ENCODE measurements at regions not wholly inside any gene's neighbourhood (a gene's known extent, or its start where the extent isn't known, plus 50 kb on each side); places are given as distances from the start of the nearest gene placed in this dataset.

DNA sequence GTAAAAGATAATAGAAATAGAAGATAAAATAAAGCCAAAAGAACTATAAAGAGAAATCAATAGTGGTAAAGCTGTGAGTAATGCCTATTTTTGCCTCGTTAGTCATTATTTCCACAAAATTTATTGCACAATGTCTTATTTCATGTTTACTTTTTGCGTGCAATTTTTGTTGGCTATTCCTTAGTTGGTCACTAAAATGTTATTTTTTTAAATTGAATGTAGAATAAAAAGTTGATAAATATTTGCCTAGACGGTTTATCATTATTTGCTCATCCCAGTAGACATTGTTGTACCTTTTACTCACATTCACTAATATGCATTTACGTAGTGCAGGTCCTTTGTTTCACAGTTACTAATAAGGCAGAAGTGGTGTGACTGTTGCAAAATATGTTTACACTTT is 227.8 kb upstream of the BMPER start:
- TF ChIP-seq, protein P1, sequence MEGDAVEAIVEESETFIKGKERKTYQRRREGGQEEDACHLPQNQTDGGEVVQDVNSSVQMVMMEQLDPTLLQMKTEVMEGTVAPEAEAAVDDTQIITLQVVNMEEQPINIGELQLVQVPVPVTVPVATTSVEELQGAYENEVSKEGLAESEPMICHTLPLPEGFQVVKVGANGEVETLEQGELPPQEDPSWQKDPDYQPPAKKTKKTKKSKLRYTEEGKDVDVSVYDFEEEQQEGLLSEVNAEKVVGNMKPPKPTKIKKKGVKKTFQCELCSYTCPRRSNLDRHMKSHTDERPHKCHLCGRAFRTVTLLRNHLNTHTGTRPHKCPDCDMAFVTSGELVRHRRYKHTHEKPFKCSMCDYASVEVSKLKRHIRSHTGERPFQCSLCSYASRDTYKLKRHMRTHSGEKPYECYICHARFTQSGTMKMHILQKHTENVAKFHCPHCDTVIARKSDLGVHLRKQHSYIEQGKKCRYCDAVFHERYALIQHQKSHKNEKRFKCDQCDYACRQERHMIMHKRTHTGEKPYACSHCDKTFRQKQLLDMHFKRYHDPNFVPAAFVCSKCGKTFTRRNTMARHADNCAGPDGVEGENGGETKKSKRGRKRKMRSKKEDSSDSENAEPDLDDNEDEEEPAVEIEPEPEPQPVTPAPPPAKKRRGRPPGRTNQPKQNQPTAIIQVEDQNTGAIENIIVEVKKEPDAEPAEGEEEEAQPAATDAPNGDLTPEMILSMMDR (IDR thresholded peaks at IDR 0.05): no peak
- TF ChIP-seq POLR2A (IDR thresholded peaks at IDR 0.05): no peak
